RWPE2 (cell line): ENCODE measurements at regions not wholly inside any gene's neighbourhood (a gene's known extent, or its start where the extent isn't known, plus 50 kb on each side); places are given as distances from the start of the nearest gene placed in this dataset.
A peak's percentile ranks its signal among the peaks of the same experiment; 100 is the strongest.
"Not testable (repeated sequence)": the region's sequence is repeated elsewhere in the genome, so short reads cannot be mapped to it uniquely, and the experiment has no call there.

ENCODE experiments used
- ATAC-seq: fragments of 200-7000 bp; cut with Tn5 transposase; 3 replicates; pipeline ENCODE4 v1.9.1; 2021; ENCODE audit warnings: low read depth
- DNase-seq: peaks from one replicate; pipeline ENCODE4 v3.0.0-alpha.2; 2020; ENCODE audit warnings: low spot score
- H3K27ac ChIP-seq: fragments of 450-650 bp; 2 replicates; pipeline ENCODE4 v1.5.1; 2017; ENCODE audit warnings: mild to moderate bottlenecking; ENCODE audit not compliant: poor library complexity, severe bottlenecking
- H3K27me3 ChIP-seq: fragments of 250-450 bp; sonication (Bioruptor Pico); 2 replicates; pipeline ENCODE4 v1.5.1; 2021; ENCODE audit warnings: mild to moderate bottlenecking, moderate library complexity; ENCODE audit not compliant: insufficient read depth, poor library complexity, severe bottlenecking
- H3K36me3 ChIP-seq: fragments of 250-450 bp; sonication (Bioruptor Pico); 2 replicates; pipeline ENCODE4 v1.5.1; 2020; ENCODE audit warnings: low read depth, mild to moderate bottlenecking, moderate library complexity
- H3K4me1 ChIP-seq: fragments of 250-450 bp; sonication (Bioruptor Pico); 2 replicates; pipeline ENCODE4 v1.5.1; 2021; ENCODE audit warnings: mild to moderate bottlenecking, moderate library complexity; ENCODE audit not compliant: insufficient read depth, poor library complexity, severe bottlenecking
- H3K4me3 ChIP-seq: fragments of 250-450 bp; sonication (Bioruptor Pico); 2 replicates; pipeline ENCODE4 v1.5.1; 2021; ENCODE audit warnings: mild to moderate bottlenecking, moderate library complexity; ENCODE audit not compliant: severe bottlenecking
- H3K9me3 ChIP-seq: fragments of 250-450 bp; sonication (Bioruptor Pico); 2 replicates; pipeline ENCODE4 v1.5.1; 2021; ENCODE audit warnings: mild to moderate bottlenecking, moderate library complexity; ENCODE audit not compliant: severe bottlenecking

DNA sequence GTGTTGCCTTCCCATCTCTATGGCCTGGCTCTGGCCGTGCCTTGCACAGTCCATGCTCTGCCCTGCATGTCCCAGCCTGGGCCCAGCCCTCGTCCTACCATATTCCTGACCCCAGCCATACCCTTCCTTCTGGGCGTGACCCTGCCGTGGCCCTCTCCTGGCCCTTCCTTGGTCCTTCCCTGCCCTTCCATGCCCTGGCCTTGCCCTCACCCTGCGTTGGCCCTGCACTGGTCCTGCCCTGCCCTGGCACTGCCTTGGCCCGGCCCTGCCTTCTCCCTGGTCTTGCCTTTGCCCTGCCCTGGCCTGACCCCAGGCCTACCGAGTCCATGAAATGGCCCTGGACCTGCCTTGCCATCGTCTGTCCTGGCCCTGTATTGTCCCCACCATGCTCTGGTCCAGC, 1561.8 kb downstream of the RPIA start:
- H3K9me3 ChIP-seq, H3K27ac ChIP-seq, H3K27me3 ChIP-seq, ATAC-seq, DNase-seq, H3K4me1 ChIP-seq, H3K36me3 ChIP-seq, H3K4me3 ChIP-seq: not testable (repeated sequence)

DNA sequence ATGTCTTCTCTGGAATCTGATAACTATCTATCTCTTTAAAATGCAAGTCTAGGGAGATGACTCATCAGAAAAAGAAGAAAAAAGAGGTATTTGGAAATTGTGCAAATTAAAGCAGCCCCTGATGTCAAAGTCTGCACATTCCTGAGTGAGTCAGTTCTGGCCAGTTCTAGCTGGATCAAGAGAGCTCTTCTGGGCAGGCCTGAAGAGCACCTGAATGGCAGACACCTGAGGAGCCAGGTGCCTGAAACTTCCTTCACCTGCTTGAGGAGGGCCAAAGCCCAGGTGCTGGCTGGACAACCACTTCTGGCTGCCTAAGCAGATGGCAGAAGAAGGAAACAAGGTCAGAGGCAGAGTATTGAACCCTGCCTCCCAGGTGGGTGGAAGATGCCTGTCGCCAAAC, 1575.4 kb downstream of the RPIA start:
- H3K27me3 ChIP-seq, H3K9me3 ChIP-seq, H3K36me3 ChIP-seq, ATAC-seq, H3K27ac ChIP-seq, DNase-seq, H3K4me3 ChIP-seq, H3K4me1 ChIP-seq: not testable (repeated sequence)

DNA sequence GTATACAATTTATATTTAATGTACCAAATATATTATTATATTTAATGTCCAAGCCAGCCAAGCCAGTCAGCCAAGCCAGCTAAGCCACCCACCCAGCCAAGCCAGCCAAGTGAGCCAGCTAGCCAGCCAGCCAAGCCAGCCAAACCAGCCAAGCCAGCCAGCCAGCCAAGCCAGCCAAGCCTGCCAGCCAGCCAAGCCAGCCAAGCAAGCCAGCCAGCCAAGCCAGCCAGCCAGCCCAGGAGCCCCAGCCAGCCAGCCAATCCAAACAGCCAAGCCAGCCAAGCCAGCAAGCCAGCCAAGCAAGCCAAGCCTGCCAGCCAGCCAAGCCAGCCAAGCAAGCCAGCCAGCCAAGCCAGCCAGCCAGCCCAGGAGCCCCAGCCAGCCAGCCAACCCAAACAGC, 1596.3 kb downstream of the RPIA start:
- H3K4me1 ChIP-seq, ATAC-seq, H3K4me3 ChIP-seq, DNase-seq, H3K27ac ChIP-seq, H3K27me3 ChIP-seq, H3K36me3 ChIP-seq, H3K9me3 ChIP-seq: not testable (repeated sequence)

DNA sequence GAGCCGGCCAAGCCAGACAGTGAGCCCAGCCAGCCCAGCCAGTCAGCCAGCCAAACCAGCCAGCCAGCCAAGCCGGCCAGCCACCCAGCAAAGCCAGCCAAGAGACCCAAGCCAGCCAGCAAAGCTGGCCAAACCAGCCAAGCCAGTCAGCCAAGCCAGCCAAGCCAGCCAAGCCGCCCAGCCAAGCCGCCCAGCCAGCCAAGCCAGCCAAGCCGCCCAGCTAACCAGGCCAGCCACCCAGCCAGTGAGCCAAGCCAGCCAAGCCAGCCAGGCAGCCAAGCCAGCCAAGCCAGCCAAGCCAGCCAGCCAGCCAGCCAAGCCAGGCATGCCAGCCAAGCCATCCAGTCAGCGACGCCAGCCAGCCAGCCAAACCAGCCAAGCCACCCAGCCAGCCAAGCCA, 1596.9 kb downstream of the RPIA start:
- ATAC-seq, H3K36me3 ChIP-seq, H3K27ac ChIP-seq, H3K4me3 ChIP-seq, H3K27me3 ChIP-seq, H3K9me3 ChIP-seq, H3K4me1 ChIP-seq: not testable (repeated sequence)
- DNase-seq, result peak; percentile 78

DNA sequence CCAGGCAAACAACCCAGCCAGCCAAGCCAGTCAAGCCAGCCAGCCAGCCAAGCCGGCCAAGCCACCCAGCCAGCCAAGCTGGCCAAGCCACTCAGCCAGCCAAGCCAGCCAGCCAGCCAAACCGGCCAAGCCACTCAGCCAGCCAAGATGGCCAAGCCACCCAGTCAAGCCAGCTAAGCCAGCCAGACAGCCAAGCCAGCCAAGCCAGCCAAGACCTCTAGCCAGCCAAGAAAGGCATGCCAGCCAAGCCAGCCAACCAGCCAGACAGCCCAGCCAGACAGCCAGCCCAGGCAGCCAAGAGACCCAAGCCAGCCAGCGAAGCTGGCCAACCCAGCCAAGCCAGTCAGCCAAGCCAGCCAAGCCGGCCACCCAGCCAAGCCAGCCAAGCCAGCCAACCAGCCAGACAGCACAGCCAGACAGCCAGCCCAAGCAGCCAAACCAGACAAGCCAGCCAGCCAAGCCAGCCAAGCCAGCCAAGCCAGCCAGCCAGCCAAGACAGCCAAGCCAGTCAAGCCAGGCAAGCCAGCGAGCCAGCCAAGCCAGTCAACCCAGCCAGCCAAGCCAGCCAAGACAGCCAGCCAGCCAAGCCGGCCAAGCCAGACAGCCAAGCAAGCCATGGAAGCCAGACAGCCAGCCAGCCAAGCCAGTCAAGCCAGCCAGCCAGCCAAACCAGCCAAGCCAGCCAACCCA, 1598.0 kb downstream of the RPIA start:
- not testable (repeated sequence) for H3K4me3 ChIP-seq, H3K27ac ChIP-seq, H3K36me3 ChIP-seq, H3K4me1 ChIP-seq, ATAC-seq, H3K9me3 ChIP-seq, H3K27me3 ChIP-seq
- peak; percentile 59 for DNase-seq

DNA sequence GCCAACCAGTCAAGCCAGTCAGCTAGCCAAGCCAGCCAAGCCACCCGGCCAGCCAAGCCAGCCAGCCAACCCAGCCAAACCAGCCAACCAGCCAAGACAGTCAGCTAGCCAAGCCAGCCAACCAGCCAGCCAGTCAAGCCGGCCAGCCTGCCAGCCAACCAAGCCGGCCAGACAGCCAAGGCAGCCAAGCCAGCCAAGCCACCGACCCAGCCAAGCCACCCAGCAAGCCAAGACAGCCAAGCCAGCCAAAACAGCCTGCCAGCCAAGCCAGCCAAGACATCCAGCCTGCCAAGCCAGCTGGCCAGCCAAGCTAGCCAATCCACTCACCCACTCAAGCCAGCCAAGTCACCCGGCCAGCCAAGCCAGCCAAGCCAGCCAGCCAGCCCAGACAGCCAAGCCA, 1599.2 kb downstream of the RPIA start:
- H3K27me3 ChIP-seq, H3K27ac ChIP-seq, ATAC-seq, H3K9me3 ChIP-seq, H3K4me3 ChIP-seq, H3K4me1 ChIP-seq, H3K36me3 ChIP-seq: not testable (repeated sequence)
- DNase-seq, result peak; percentile 28

DNA sequence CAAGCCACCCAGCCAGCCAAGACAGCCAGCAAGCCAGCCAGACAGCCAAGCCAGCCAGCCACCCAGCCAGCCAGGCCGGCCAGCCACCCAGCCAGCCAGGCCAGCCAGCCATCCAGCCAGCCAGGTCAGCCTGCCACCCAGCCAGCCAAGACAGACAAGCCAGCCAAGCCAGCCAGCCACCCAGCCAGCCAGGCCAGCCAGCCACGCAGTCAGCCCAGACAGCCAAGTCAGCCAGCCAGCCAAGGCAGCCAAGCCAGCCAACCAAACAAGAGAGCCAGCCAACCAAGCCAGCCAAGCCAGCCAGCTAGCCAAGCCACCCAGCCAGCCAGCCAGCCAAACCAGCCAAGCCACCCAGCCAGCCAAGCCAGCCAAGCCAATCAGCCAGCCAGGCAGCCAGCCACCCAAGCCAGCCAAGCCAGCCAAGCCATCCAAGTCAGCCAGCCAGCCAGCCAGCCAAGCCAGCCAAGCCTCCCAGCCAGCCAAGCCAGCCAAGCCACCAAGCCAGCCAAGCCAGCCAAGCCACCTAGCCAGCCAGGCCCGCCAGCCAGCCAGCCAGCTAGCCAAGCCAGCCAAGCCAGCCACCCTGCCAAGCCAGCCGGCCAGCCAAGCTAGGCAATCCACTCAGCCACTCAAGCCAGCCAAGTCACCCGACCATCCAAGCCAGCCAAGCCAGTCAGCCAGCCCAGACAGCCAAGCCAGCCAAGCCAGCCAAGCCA, 1599.9 kb downstream of the RPIA start:
- DNase-seq, result peak; percentile 89
- not testable (repeated sequence) for H3K4me1 ChIP-seq, H3K27me3 ChIP-seq, H3K9me3 ChIP-seq, ATAC-seq, H3K4me3 ChIP-seq, H3K27ac ChIP-seq, H3K36me3 ChIP-seq

DNA sequence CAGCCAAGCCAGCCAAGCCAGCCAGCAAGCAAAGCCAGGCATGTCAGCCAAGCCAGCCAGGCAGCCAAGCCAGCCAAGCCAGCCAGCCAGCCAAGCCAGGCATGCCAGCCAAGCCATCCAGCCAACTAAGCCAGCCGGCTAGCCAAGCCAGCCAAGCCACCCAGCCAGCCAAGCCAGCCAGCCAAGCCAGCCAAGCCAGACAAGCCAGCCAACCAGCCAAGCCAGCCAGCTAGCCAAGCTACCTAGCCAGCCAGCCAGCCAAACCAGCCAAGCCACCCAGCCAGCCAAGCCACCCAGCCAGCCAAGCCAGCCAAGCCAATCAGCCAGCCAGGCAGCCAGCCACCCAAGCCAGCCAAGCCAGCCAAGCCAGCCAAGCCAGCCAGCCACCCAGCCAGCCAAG, 1600.5 kb downstream of the RPIA start:
- H3K9me3 ChIP-seq, H3K4me3 ChIP-seq, H3K36me3 ChIP-seq, ATAC-seq, H3K27ac ChIP-seq, H3K4me1 ChIP-seq, H3K27me3 ChIP-seq: not testable (repeated sequence)
- peak; percentile 62 for DNase-seq

DNA sequence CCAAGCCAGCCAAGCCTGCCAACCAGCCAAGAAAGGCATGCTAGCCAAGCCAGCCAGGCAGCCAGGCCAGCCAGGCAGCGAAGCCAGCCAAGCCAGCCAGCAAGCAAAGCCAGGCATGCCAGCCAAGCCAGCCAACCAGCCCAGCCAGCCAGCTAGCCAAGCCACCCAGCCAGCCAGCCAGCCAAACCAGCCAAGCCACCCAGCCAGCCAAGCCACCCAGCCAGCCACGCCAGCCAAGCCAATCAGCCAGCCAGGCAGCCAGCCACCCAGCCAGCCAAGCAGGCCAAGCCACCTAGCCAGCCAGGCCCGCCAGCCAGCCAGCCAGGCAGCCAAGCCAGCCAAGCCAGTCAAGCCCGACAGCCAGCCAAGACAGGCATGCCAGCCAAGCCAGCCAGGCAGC, 1601.0 kb downstream of the RPIA start:
- not testable (repeated sequence) for H3K4me1 ChIP-seq, ATAC-seq, H3K36me3 ChIP-seq, H3K4me3 ChIP-seq, H3K27ac ChIP-seq, H3K9me3 ChIP-seq, H3K27me3 ChIP-seq
- DNase-seq, result peak; percentile 43

DNA sequence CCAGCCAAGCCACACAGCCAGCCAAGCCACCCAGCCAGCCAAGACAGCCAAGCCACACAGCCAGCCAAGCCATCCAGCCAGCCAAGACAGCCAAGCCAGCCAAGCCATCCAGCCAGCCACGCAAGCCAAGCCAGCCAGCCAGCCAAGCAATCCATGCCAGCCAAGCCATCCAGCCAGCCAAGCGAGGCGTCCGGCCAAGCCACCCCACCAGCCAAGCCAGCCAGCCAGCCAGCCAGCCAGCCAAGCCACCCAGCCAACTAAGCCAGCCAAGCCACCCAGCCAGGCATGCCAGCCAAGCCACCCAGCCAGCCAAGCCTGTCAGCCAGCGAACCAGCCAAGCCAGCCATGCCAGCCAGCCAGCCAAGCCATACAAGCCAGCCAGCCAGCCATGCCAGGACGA, 1601.8 kb downstream of the RPIA start:
- DNase-seq, result peak; percentile 73
- ATAC-seq, H3K27me3 ChIP-seq, H3K9me3 ChIP-seq, H3K27ac ChIP-seq, H3K4me3 ChIP-seq, H3K36me3 ChIP-seq, H3K4me1 ChIP-seq: not testable (repeated sequence)

DNA sequence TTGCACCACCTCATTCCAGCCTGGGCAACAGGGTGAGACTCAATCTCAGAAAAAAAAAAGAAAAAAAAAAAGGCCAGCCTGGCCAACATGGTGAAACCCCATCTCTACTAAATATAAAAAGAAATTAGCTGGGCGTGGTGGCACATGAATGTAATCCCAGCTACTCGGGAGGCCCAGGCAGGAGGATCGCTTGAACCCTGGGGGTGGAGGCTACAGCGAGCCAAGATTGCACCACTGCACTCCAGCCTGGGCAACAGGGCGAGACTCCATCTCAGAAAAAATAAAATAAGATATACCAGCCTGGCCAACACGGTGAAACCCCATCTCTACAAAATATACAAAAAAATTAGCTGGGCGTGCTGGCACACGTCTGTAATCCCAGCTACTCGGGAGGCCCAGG, 1602.3 kb downstream of the RPIA start:
- DNase-seq, result peak; percentile 33
- not testable (repeated sequence) for ATAC-seq, H3K27ac ChIP-seq, H3K9me3 ChIP-seq, H3K4me1 ChIP-seq, H3K36me3 ChIP-seq, H3K4me3 ChIP-seq, H3K27me3 ChIP-seq
